HG03442 (cell line): ENCODE measurements at regions not wholly inside any gene's neighbourhood (a gene's known extent, or its start where the extent isn't known, plus 50 kb on each side); places are given as distances from the start of the nearest gene placed in this dataset.

Source experiments
- ATAC-seq: cut with Tn5 transposase; IDR thresholded peaks from one replicate; pipeline ENCODE4 v1.9.1; 2021; ENCODE audit warnings: mild to moderate bottlenecking, moderate library complexity; ENCODE audit not compliant: unreplicated experiment

- ATAC-seq = no peak
Measured at GRCh38 chr4:116872941-116873340, 212.4 kb downstream of the TRAM1L1 start.

GRCh38 chr4:116872308-116872707 lies 213.1 kb downstream of the TRAM1L1 start:
- no peak for ATAC-seq

GRCh38 chr4:116870686-116871085 lies 214.7 kb downstream of the TRAM1L1 start:
- ATAC-seq = no peak

- ATAC-seq = no peak
Measured at GRCh38 chr4:116866106-116866505, 219.3 kb downstream of the TRAM1L1 start.

- ATAC-seq = no peak
Measured at GRCh38 chr4:116862592-116862991, 222.8 kb downstream of the TRAM1L1 start.

GRCh38 chr4:116860891-116861290 lies 224.5 kb downstream of the TRAM1L1 start:
- ATAC-seq = no peak

- ATAC-seq = no peak
Measured at GRCh38 chr4:116849620-116850019, 235.8 kb downstream of the TRAM1L1 start.

GRCh38 chr4:116847616-116848015 lies 237.8 kb downstream of the TRAM1L1 start:
- no peak for ATAC-seq

- ATAC-seq = no peak
Measured at GRCh38 chr4:116839826-116840225, 245.6 kb downstream of the TRAM1L1 start.

GRCh38 chr4:116838609-116839008 lies 246.8 kb downstream of the TRAM1L1 start:
- ATAC-seq = no peak

- no peak for ATAC-seq
Measured at GRCh38 chr4:116829187-116829586, 256.2 kb downstream of the TRAM1L1 start.

- no peak for ATAC-seq
Measured at GRCh38 chr4:116824172-116824571, 261.2 kb downstream of the TRAM1L1 start.

GRCh38 chr4:116811730-116812129 lies 273.6 kb downstream of the TRAM1L1 start:
- ATAC-seq = no peak

GRCh38 chr4:116796022-116796421 lies 289.4 kb downstream of the TRAM1L1 start:
- ATAC-seq = no peak

- no peak for ATAC-seq
Measured at GRCh38 chr4:116788723-116789122, 296.7 kb downstream of the TRAM1L1 start.

- ATAC-seq = no peak
Measured at GRCh38 chr4:116755051-116755450, 330.3 kb downstream of the TRAM1L1 start.

- no peak for ATAC-seq
Measured at GRCh38 chr4:116752027-116752426, 333.3 kb downstream of the TRAM1L1 start.

GRCh38 chr4:116736756-116737155 lies 348.6 kb downstream of the TRAM1L1 start:
- ATAC-seq = no peak

- ATAC-seq = no peak
Measured at GRCh38 chr4:116734178-116734577, 351.2 kb downstream of the TRAM1L1 start.

- no peak for ATAC-seq
Measured at GRCh38 chr4:116733370-116733769, 352.0 kb downstream of the TRAM1L1 start.

- no peak for ATAC-seq
Measured at GRCh38 chr4:116726523-116726922, 358.9 kb downstream of the TRAM1L1 start.

- ATAC-seq = peak; percentile 92
Measured at GRCh38 chr4:116724249-116724648, 361.1 kb downstream of the TRAM1L1 start.

- no peak for ATAC-seq
Measured at GRCh38 chr4:116705466-116705865, 379.9 kb downstream of the TRAM1L1 start.

GRCh38 chr4:116702949-116703348 lies 382.4 kb downstream of the TRAM1L1 start:
- no peak for ATAC-seq
